SU-DHL-6 (cell line): ENCODE measurements at regions not wholly inside any gene's neighbourhood (a gene's known extent, or its start where the extent isn't known, plus 50 kb on each side); places are given as distances from the start of the nearest gene placed in this dataset.

ENCODE experiments used
- CTCF ChIP-seq: fragments of 200-600 bp; sonication (generic); IDR thresholded peaks from one replicate; pipeline ENCODE4 v1.5.1; 2017; ENCODE audit warnings: antibody characterized with exemption, mild to moderate bottlenecking, low read length, moderate library complexity; ENCODE audit not compliant: insufficient read depth, poor library complexity, severe bottlenecking
- EZH2phosphoT487 ChIP-seq: fragments of 200-600 bp; sonication (generic), shearing (Covaris generic); conservative IDR thresholded peaks from 2 replicates; pipeline ENCODE4 v1.6.1; 2018; ENCODE audit warnings: mild to moderate bottlenecking, antibody characterized with exemption, low read length, moderate library complexity, mixed read lengths

- no peak for TF ChIP-seq CTCF
- no peak for TF ChIP-seq EZH2phosphoT487
Measured at GRCh38 chr11:21983431-21983830, 209.5 kb upstream of the ANO5 start.
